Colonic mucosa (tissue), 4 donors: ENCODE measurements at regions not wholly inside any gene's neighbourhood (a gene's known extent, or its start where the extent isn't known, plus 50 kb on each side); places are given as distances from the start of the nearest gene placed in this dataset.

Experiments used
- DNase-seq: peaks from one replicate; pipeline ENCODE4 v3.0.0-alpha.2; 2020
- H3K27ac ChIP-seq: fragments of 200-600 bp; one replicate; pipeline ENCODE4 v1.8.0; 2021
- H3K27me3 ChIP-seq: fragments of 200-600 bp; one replicate; pipeline ENCODE4 v1.8.0; 2021
- H3K36me3 ChIP-seq: fragments of 200-600 bp; one replicate; pipeline ENCODE4 v1.8.0; 2021
- H3K4me1 ChIP-seq: fragments of 200-600 bp; one replicate; pipeline ENCODE4 v1.8.0; 2021; ENCODE audit warnings: mild to moderate bottlenecking
- H3K4me3 ChIP-seq: fragments of 200-600 bp; one replicate; pipeline ENCODE4 v1.8.0; 2021
- H3K9ac ChIP-seq, 2 donors: one replicate each; pipeline ENCODE4 v1.7.0; 2013; ENCODE audit warnings: control low read depth in 2 of 2, low read depth in 2 of 2, low read length in 2 of 2
- H3K9me3 ChIP-seq: fragments of 200-600 bp; one replicate; pipeline ENCODE4 v1.8.0; 2021
- CTCF ChIP-seq: fragments of 200-600 bp; IDR thresholded peaks from one replicate; pipeline ENCODE4 v1.8.0; 2022; ENCODE audit warnings: antibody characterized with exemption, mild to moderate bottlenecking
- intact Hi-C: fragments of 100-400 bp; cut with DNase I; formaldehyde crosslinking; loops from one replicate; pipeline ENCODE4 v1.14.1; 2022
- donor health status: healthy.
- donor health status: DM: no; HTN: no; CAD: no.
- donor health status: DM: no; HTN: no; CAD: no.

- Histone ChIP-seq H3K4me3 (no peak overlapping the region), H3K27me3 (no peaks in the 10 kb centered on the region), H3K9ac (no peak overlapping the region), H3K9me3 (no peaks in the 10 kb centered on the region), H3K36me3 (no peaks in the 10 kb centered on the region), H3K4me1 (no peaks in the 10 kb centered on the region), H3K27ac (no peak overlapping the region)
- DNase-seq = no peak
- intact Hi-C loops = no loop called here
- TF ChIP-seq CTCF = no peak
These were observed 110.1 kb upstream of the CELF4 start for GRCh38 chr18:37675699-37676098.

- H3K4me3 ChIP-seq = no peak overlapping the region
- H3K9ac ChIP-seq = no peak overlapping the region
- H3K27me3 ChIP-seq = no peaks in the 10 kb centered on the region
- intact Hi-C loops = no loop called here
- H3K4me1 ChIP-seq = no peaks in the 10 kb centered on the region
- DNase-seq = no peak
- no peak for TF ChIP-seq CTCF
- H3K9me3 ChIP-seq = no peaks in the 10 kb centered on the region
- no peaks in the 10 kb centered on the region for H3K36me3 ChIP-seq
- no peak overlapping the region for H3K27ac ChIP-seq
These were observed 109.0 kb upstream of the CELF4 start for GRCh38 chr18:37674570-37674969.

GRCh38 chr18:37673671-37674070 is 108.1 kb upstream of the CELF4 start:
- H3K4me1 ChIP-seq = no peaks in the 10 kb centered on the region
- intact Hi-C loops = no loop called here
- TF ChIP-seq CTCF = no peak
- no peaks in the 10 kb centered on the region for H3K27me3 ChIP-seq
- no peak for DNase-seq
- H3K27ac ChIP-seq = no peak overlapping the region
- no peaks in the 10 kb centered on the region for H3K9me3 ChIP-seq
- no peak overlapping the region for H3K9ac ChIP-seq
- no peaks in the 10 kb centered on the region for H3K36me3 ChIP-seq
- H3K4me3 ChIP-seq = no peak overlapping the region

GRCh38 chr18:37672932-37673595 is 107.5 kb upstream of the CELF4 start:
- Histone ChIP-seq H3K36me3 (no peaks in the 10 kb centered on the region), H3K4me3 (no peak overlapping the region), H3K27ac (no peak overlapping the region), H3K9me3 (no peaks in the 10 kb centered on the region), H3K9ac (no peak overlapping the region), H3K27me3 (no peaks in the 10 kb centered on the region), H3K4me1 (no peaks in the 10 kb centered on the region)
- intact Hi-C loops = no loop called here
- no peak for TF ChIP-seq CTCF
- no peak for DNase-seq

- no peak overlapping the region for H3K27ac ChIP-seq
- no peaks in the 10 kb centered on the region for H3K9me3 ChIP-seq
- no peak overlapping the region for H3K4me3 ChIP-seq
- no peak for DNase-seq
- no peak overlapping the region for H3K9ac ChIP-seq
- no peaks in the 10 kb centered on the region for H3K27me3 ChIP-seq
- no peaks in the 10 kb centered on the region for H3K36me3 ChIP-seq
- H3K4me1 ChIP-seq = no peaks in the 10 kb centered on the region
- no peak for TF ChIP-seq CTCF
- intact Hi-C loops = no loop called here
These were observed 106.4 kb upstream of the CELF4 start for GRCh38 chr18:37672001-37672400.
